Fibroblast of pulmonary artery (primary cell): ENCODE measurements at regions not wholly inside any gene's neighbourhood (a gene's known extent, or its start where the extent isn't known, plus 50 kb on each side); places are given as distances from the start of the nearest gene placed in this dataset.

ENCODE experiments used
- DNase-seq: peaks from one replicate; pipeline ENCODE4 v3.0.0-alpha.2; 2010; ENCODE audit warnings: low read depth
- H3K4me3 ChIP-seq: replicated peaks from 2 replicates; pipeline ENCODE4 v1.5.1; 2011; ENCODE audit warnings: low read depth, mild to moderate bottlenecking, control low read depth, low read length, moderate library complexity
- TF ChIP-seq, protein P1 (sequence below): IDR thresholded peaks from 2 replicates; pipeline ENCODE4 v1.5.1; 2011; ENCODE audit warnings: mild to moderate bottlenecking, control low read depth, low read length, inconsistent platforms; ENCODE audit errors: missing control alignments

DNA sequence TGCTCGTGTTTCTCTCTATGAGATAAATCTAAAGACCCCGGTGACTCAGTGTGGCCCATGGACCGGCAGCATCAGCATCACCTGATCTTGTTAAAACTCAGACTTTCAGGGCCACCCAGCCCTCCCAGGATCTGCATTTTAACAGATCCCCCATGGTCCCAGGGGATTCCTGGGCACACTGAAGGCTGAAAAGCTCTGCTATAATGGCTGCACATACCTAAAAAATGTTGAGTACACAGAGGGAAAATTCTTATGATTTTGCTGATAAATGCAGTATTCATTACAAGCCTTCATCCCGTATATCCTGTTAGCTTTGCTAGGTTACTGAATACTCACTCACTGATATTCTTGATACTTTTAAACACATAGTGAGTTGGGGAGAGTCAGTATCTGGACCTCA is 200.5 kb downstream of the MYLK4 start:
- DNase-seq: no peak
- TF ChIP-seq, protein P1, sequence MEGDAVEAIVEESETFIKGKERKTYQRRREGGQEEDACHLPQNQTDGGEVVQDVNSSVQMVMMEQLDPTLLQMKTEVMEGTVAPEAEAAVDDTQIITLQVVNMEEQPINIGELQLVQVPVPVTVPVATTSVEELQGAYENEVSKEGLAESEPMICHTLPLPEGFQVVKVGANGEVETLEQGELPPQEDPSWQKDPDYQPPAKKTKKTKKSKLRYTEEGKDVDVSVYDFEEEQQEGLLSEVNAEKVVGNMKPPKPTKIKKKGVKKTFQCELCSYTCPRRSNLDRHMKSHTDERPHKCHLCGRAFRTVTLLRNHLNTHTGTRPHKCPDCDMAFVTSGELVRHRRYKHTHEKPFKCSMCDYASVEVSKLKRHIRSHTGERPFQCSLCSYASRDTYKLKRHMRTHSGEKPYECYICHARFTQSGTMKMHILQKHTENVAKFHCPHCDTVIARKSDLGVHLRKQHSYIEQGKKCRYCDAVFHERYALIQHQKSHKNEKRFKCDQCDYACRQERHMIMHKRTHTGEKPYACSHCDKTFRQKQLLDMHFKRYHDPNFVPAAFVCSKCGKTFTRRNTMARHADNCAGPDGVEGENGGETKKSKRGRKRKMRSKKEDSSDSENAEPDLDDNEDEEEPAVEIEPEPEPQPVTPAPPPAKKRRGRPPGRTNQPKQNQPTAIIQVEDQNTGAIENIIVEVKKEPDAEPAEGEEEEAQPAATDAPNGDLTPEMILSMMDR: no peak

DNA sequence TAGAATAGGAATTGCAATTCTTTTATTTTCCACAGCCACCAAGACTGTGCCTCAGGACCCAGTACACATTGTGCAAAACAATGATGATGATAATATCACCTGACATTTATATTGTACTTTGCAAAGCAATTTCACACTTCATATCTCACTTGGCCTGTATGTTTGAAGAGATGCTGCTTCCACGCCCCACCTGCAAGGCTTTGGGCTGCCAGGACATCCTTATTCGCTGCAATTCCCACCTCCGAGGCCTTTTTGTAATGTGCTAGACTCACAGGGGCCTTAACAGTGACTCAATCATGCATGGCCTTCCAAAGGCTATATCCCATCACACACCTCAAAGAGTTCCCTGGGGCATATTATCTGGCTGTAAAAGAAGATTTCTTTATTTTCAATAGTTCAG is 200.9 kb downstream of the MYLK4 start:
- DNase-seq: no peak
- no peak overlapping the region for H3K4me3 ChIP-seq
- TF ChIP-seq, protein P1: no peak

More for the DNA sequence above, 200.5 kb downstream of the MYLK4 start:
- H3K4me3 ChIP-seq: no peak overlapping the region

DNA sequence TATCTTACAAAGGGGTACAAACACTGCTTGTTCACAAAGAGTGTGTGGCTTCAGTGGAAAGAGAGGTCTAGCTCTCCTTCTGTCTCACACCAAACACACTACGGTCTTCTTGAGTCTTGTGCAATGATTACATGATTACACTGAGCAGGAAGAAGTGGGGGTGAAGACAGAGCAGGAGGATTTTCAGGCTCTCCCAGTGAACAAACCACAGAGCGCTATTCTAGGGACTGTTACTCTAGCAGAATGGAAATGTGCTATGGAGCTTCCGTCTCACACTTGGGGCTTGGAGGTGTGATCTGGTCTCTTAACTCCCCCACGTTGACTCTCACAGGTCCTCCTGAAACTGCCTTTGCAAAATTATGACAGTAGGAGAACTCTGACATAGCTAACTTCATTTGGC is 203.4 kb downstream of the MYLK4 start:
- DNase-seq: no peak
- no peak overlapping the region for H3K4me3 ChIP-seq
- TF ChIP-seq, protein P1: no peak

DNA sequence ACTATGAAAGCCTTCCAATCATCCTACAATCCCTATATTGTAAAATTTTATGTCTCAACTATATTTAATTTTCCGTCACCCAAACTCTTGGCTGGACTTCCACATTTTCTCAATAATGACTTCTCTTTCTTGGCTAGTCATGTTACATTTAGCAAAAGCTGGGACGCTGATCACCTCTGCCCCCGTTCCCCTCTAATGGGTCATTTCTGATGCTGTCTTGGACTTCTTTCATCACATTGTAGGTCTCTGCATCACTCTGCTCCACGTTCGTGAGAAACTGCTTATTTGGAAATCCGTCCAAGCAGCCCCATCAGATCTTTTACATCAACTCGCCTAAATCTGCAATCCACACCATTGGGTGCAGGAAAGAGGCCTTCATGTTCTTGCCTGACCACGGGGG is 203.8 kb downstream of the MYLK4 start:
- TF ChIP-seq, protein P1: no peak
- H3K4me3 ChIP-seq: no peak overlapping the region
- DNase-seq: no peak

DNA sequence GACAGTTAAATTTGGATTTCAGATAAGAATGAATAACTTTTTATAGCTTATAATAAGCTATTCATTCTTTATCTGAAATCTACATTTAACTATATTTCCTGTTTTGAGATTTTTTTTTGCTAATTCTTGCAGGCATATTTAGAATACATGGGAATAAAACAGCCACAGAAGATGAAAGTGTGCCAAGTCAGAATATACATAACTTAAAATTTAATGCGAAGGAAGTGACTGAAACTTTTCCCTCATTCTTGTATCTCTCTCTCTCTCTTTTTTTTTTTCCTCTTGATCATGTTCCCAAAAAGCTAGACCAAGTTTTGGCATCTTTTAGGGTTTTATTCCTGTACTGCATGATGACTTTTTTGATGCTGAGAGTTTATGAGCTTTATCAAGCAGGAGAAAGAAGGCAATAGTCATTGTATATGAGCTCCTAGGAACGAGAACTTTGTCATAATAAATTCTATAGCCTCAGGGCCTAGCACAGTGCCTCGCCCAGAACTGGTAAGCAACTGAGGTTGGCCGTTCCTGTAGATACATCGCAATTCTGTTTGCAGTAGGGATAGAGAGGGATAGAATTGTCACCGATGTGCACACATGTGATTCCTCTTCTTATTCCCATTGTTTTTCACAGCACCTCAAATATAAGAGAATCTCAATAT is 205.2 kb downstream of the MYLK4 start:
- TF ChIP-seq, protein P1: no peak
- H3K4me3 ChIP-seq: no peak overlapping the region
- DNase-seq: no peak

DNA sequence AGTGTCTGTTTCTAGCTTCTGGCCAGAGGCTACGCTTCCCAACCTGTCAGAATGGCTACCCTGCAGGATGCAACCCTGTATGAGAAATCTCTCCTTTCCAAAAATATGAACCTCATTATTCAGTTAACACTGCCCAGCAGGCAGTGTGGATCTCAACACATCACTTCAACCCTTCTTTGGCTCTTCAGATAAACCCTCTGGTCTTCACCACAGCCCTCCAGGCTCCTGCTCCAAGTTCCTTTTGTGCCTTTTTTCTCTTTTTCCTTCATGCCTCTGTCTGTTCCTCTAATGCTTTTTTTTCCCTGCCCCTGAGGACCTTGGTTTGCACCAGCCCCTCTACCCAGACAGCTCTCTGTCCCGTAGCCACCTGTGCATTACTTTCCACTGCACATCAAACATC is 207.4 kb downstream of the MYLK4 start:
- H3K4me3 ChIP-seq: no peak overlapping the region
- TF ChIP-seq, protein P1: no peak

DNA sequence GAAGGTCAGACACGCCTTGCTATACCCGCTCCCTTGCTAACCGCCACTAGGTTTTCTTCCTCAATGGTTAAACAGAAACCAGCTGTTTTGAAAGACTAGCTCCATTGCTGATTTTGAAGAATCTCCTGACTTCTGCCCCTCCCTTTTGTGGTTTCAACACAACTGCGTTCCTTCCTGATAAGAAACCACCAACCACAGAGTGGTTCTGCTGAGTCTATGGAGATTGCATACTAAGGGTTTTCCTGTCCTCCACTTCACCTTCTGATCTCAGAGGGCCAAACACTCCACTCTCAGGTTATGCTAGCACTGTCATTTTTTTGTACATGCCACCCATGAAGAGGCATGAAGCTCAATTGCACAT is 207.9 kb downstream of the MYLK4 start:
- no peak overlapping the region for H3K4me3 ChIP-seq

More for the DNA sequence above, 207.4 kb downstream of the MYLK4 start:
- no peak for DNase-seq

More for the DNA sequence above, 207.9 kb downstream of the MYLK4 start:
- peak; percentile 89 for DNase-seq
- TF ChIP-seq, protein P1: no peak
